ENCODE measurements at regions not wholly inside any gene's neighbourhood (a gene's known extent, or its start where the extent isn't known, plus 50 kb on each side); places are given as distances from the start of the nearest gene placed in this dataset.
"Not testable (repeated sequence)": the region's sequence is repeated elsewhere in the genome, so short reads cannot be mapped to it uniquely, and the experiment has no call there.

GRCh38 chr4:66339007-66339406, 668.7 kb upstream of the EPHA5 start:
- no peak for DNase-seq (ENCODE audit: extremely low read depth in 1 of 2, low read depth in 1 of 2)

- no peak for DNase-seq (ENCODE audit: extremely low read depth in 1 of 2, low read depth in 1 of 2)
Observed at GRCh38 chr4:66331761-66332160, 661.5 kb upstream of the EPHA5 start.

- no peak for DNase-seq (ENCODE audit: extremely low read depth in 1 of 2, low read depth in 1 of 2)
Observed at GRCh38 chr4:66330125-66330524, 659.8 kb upstream of the EPHA5 start.

GRCh38 chr4:66328803-66329574, 658.7 kb upstream of the EPHA5 start:
- no peak for DNase-seq (ENCODE audit: extremely low read depth in 1 of 2, low read depth in 1 of 2)

GRCh38 chr4:66307641-66308438, 637.6 kb upstream of the EPHA5 start:
- DNase-seq (ENCODE audit: extremely low read depth in 1 of 2, low read depth in 1 of 2) = no peak

- DNase-seq (ENCODE audit: extremely low read depth in 1 of 2, low read depth in 1 of 2) = no peak
Observed at GRCh38 chr4:66300336-66300934, 630.1 kb upstream of the EPHA5 start.

GRCh38 chr4:66298569-66298968, 628.3 kb upstream of the EPHA5 start:
- no peak for DNase-seq (ENCODE audit: extremely low read depth in 1 of 2, low read depth in 1 of 2)

- no peak for DNase-seq (ENCODE audit: extremely low read depth in 1 of 2, low read depth in 1 of 2)
Observed at GRCh38 chr4:66297703-66298102, 627.4 kb upstream of the EPHA5 start.

GRCh38 chr4:66294638-66295037, 624.3 kb upstream of the EPHA5 start:
- DNase-seq (ENCODE audit: extremely low read depth in 1 of 2, low read depth in 1 of 2) = no peak

- no peak for DNase-seq (ENCODE audit: extremely low read depth in 1 of 2, low read depth in 1 of 2)
Observed at GRCh38 chr4:66284991-66285451, 614.7 kb upstream of the EPHA5 start.

- DNase-seq (ENCODE audit: extremely low read depth in 1 of 2, low read depth in 1 of 2) = no peak
Observed at GRCh38 chr4:66279084-66279483, 608.8 kb upstream of the EPHA5 start.

- no peak for DNase-seq (ENCODE audit: extremely low read depth in 1 of 2, low read depth in 1 of 2)
Observed at GRCh38 chr4:66275411-66276038, 605.2 kb upstream of the EPHA5 start.

- DNase-seq (ENCODE audit: extremely low read depth in 1 of 2, low read depth in 1 of 2) = no peak
Observed at GRCh38 chr4:66273110-66273509, 602.8 kb upstream of the EPHA5 start.

GRCh38 chr4:66270356-66270755, 600.1 kb upstream of the EPHA5 start:
- not testable (repeated sequence) for DNase-seq (ENCODE audit: extremely low read depth in 1 of 2, low read depth in 1 of 2)

GRCh38 chr4:66266554-66266953, 596.3 kb upstream of the EPHA5 start:
- not testable (repeated sequence) for DNase-seq (ENCODE audit: extremely low read depth in 1 of 2, low read depth in 1 of 2)

GRCh38 chr4:66266035-66266434, 595.7 kb upstream of the EPHA5 start:
- no peak for DNase-seq (ENCODE audit: extremely low read depth in 1 of 2, low read depth in 1 of 2)

GRCh38 chr4:66252291-66252690, 582.0 kb upstream of the EPHA5 start:
- DNase-seq (ENCODE audit: extremely low read depth in 1 of 2, low read depth in 1 of 2) = no peak

- no peak for DNase-seq (ENCODE audit: extremely low read depth in 1 of 2, low read depth in 1 of 2)
Observed at GRCh38 chr4:66246643-66247042, 576.4 kb upstream of the EPHA5 start.

- DNase-seq (ENCODE audit: extremely low read depth in 1 of 2, low read depth in 1 of 2) = no peak
Observed at GRCh38 chr4:66235876-66236275, 565.6 kb upstream of the EPHA5 start.

- DNase-seq (ENCODE audit: extremely low read depth in 1 of 2, low read depth in 1 of 2) = no peak
Observed at GRCh38 chr4:66229885-66230284, 559.6 kb upstream of the EPHA5 start.

GRCh38 chr4:66225539-66225938, 555.2 kb upstream of the EPHA5 start:
- DNase-seq (ENCODE audit: extremely low read depth in 1 of 2, low read depth in 1 of 2) = no peak

Measured in activated CD8-positive, alpha-beta memory T cell treated with anti-CD3 and anti-CD28 coated beads for 1 hour (primary cell).